LHCN-M2 (cell line): ENCODE measurements at regions not wholly inside any gene's neighbourhood (a gene's known extent, or its start where the extent isn't known, plus 50 kb on each side); places are given as distances from the start of the nearest gene placed in this dataset.

Experiments used
- DNase-seq: peaks from one replicate; pipeline ENCODE4 v3.0.0-alpha.2; 2012; ENCODE audit warnings: low read depth

DNA sequence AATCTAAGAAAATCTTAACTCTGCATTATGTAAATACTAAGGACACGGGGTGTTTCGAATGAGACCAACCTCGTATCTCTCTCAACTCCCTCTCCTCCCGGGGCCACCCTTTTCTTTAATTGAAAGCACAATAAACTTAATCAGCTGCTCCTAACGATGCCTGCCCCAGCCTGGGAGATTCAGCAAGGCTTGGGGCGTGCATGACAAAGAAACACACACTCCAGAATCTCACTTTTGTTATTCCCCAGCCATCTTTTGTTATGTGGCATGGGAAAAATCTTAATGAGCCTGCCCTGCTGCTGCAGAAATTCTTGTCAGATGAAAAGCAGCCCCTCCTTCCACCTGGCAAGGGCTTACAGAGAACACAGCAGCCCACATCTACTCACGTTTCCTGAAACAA is 117.4 kb downstream of the TTLL2 start:
- no peak for DNase-seq

DNA sequence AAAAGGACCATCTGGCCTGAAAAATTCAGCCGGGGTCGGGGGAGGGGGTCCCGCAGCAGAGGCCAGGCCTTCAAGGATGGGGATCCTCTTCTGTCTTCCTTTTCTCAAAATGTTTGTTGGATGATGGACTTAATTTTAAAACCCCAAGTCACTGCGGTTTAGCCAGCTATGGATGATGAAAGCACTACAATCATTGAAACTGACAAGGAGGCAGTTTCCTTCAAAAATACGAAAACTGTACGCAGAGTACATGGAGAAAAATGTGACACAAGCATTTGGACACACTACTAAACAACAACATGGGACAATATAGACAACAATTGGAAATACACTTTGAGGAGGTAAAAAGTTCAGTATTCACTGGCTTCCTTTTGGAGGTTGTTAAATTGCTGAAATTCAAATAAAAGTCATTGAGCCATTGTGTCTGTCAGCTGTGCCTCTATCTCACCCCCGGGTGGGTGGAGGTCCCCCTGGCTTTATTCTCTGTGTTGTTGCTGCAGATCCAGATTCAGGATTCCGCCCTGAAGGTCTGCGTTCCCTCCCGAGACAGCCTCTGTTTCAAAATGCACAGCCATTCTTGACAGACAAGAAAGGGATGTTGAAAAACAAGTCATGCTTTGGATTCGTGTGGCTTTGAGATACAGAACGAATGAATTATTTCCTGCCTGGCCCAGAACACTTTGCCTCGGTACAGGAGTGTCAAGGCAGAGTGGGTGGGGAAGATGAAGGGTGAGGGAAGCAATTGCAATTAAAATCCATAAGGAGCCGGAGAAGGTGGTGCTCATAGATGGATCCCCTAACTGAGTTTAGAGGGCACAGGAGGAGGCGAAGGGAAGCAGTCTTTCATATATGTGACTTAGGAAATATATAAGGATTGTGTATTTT is 118.2 kb downstream of the TTLL2 start:
- DNase-seq = no peak

DNA sequence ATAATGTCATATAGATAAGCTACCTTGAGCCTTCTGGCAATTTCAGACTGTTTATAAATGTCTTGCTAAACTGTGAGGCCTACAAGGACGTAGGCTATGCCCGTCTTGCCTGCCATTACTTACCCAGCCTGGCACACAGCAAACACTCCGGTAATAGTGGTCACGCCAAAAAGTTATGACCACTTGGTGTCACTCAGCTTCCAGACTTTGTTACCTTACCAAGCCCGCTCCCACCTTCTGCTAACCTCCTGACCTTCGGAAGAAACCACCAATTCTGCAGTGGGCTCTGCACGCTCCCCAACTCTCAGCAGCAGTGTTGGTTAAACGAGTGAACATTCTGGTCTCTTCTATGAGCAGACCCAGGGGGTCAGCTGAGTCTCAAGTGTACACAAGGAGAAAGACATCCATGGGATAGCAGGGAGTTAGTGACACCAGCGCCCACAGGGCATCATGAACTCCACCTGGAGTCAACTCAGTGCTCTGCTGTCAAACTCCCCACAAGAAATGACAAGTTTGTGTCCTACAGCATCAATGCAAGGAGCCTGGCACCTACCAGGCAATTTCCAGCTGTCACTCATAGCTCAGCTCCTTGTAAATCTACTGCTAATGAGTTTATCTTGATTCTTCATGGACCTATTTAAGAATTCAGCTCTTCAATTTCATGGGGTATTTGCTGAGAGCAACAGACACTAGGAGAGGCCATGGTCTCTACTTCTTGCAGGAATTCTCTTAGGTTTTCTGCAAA is 119.9 kb downstream of the TTLL2 start:
- DNase-seq = no peak

DNA sequence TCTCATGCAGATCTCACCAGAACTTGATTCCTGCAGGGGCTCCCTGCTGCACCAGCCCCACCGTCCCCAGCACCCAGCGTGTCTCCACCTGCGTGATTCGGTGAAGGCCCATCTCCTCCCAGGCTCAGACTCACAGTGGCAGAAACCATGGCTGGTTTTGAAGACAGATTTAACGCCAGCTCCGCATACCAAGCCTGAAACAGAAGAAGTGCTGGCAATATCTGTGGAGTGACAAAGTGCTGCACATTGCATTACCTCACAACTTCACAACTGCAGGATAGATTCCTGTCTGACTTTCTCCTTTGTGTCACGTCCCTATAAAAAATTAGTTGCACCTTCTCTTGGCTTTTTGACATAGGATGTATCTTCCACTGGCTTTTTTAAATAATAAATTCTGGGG is 120.7 kb downstream of the TTLL2 start:
- no peak for DNase-seq

DNA sequence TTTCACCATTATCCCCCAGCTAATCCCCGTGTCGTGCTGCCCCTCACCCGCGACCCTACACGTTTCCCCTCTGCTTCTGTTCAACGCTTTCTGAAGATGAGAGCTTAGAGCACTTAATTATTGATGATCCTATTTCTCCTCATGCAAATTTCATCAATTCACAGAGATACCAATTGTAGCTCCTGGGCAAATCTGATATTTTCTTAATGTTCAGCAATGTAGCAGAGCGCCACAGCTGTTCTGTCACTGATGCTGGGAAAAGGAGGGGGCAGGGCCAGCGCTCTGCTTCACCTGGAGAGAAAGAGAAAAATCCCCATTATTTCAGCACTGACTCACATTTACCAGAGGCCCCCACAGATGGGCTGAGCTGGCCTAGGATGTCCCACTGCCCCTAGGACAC is 121.2 kb downstream of the TTLL2 start:
- no peak for DNase-seq

DNA sequence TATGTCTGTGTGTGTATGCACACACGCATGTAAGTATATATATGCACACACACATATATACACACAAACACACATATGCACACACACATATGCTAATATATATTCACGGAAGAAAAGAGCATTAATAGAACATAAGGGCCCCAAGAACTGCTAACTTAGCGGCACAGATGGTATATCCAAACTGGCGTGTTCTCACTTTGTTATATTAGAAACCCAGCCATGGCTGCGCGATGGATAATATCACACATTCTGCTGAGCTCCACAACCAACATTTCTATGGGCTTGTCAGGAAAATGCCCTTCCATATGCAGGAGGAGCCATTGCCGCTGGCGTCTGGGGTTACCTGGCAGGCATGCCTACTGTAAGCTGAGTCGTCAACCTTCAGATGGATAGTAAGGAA is 122.1 kb downstream of the TTLL2 start:
- DNase-seq = no peak

DNA sequence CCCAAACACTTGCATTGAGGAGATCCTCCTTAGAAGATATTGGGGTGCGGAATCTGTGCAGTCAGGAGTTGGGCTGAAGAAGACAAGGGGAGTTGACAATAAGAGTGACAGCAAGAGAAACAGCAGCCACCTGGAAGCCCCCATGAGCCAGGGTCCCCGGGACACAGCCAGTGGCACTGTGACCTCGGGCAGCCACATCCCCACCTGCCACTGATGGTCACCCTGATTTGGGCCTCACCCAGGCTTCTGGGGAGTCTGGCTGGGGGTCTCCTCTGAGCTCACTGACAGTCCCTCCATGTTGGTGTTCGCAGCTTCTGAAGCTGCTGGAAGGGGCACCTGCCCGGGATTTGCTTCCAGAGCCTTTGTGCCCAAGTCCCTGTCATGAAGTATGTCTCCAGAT is 123.5 kb downstream of the TTLL2 start:
- no peak for DNase-seq

DNA sequence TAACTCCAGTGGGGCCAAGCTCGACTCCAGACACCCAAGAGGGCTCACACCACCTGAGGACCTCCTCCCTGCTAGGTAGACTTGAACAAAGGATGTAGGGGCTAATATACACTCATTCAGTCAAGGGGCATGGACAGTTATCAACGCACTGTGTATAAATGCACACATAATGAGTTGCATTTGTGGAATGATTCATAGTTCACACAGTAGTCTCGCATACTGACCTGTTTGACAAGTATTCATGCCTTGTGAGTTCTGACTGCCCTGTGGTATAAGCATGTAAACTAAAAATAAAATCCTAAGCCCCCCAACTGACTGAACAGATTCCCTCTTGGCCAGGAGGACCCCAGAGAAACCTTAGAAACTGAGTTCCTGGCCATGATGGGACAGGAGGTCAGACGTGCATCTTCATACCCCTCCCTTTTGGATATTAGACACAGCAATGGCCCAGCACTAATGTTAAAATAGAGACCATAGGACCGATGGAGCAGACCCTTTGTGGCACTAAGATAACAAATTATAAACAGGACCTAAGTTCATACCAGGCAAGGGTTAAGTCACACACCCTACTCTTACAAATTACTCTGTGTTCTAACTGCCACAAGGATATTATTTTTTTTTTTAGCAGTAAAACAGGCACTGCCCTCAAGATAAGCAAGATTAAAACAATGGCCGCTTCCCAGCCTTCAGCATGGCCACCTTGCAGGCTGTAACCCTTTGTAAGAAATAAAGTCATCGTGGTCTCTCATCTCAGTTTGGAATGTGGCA is 124.4 kb downstream of the TTLL2 start:
- no peak for DNase-seq

DNA sequence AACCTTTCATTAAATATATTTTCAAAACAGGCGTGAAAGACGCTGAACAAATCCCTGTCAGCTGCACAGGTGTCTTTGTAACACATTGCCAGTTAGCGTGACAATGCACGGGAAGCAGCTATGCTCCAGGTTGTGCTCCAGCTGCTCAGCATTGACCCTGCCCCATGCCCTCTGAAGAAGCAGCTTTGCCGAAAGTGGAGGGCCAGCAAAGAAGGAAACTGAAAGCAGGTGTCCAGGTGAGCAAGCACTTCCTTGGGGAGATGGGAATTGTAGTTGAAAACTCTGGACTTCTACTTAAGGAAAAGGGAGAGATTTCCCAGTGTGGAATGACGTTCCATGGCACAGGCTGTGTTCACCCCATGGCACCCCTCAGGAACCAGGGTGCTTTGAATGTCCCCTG is 125.7 kb downstream of the TTLL2 start:
- DNase-seq = no peak

DNA sequence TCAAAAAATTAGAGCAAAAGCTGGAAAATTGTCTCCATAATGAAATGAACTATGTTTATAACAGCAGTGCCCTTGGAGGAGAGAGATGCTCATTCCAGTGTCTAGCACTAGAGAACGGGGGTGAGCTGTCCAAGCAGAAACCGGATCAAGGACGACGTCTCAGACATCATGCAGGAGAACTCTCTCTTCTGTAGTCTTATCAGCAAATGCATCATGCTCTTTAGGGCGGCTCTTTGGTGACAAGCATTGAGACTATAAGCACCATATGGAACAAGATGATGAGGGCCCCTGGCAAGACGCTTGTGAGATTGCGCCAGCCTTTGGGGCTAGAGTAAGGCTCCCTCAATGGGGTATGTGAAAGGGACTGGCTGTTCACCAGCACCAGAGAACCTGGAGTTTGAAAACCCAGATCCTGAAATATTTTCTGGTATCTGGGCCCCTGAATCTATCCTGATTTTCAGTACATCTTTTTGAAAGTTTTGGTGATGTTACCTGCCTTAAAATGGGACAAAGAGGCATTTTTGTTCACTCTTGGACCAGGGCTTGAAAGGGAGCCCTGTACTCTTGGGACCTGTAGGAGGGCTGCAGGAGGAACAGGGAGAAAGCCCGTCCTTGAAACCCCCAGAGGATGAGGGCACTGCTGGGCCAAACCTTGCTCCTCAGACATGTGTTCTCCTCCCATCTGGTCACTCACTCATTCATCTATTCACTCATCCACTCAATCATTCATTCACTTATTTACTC is 127.6 kb downstream of the TTLL2 start:
- DNase-seq = no peak

DNA sequence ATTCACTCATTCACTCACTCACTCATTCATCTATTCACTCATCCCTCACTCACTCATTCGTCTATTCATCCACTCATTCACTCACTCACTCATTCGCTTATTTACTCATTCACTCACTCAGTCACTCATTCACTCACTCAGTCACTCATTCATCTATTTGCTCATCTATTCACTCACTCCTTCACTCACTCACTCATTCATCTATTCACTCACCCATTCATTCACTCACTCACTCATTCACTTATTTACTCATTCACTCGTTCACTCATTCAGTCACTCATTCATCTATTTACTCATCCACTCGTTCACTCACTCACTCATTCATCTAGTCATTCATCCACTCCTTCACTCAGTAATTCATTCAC is 128.2 kb downstream of the TTLL2 start:
- DNase-seq = peak; percentile 2

DNA sequence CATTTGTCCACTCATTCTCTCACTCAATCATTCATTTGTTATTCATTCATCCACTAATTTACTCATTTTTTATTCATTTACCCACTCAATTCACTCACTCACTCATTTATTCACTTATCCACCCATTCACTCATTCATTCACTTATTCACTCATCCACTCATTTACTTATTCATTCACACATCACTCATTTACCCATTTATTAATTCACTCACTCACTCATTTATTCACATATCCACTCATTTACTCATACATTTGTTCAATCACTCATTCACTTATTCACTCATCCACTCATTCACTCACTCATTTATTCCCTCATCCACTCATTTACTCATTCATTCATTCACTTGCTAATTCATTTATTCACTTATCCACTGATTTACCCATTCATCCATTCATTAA is 129.1 kb downstream of the TTLL2 start:
- DNase-seq = no peak

DNA sequence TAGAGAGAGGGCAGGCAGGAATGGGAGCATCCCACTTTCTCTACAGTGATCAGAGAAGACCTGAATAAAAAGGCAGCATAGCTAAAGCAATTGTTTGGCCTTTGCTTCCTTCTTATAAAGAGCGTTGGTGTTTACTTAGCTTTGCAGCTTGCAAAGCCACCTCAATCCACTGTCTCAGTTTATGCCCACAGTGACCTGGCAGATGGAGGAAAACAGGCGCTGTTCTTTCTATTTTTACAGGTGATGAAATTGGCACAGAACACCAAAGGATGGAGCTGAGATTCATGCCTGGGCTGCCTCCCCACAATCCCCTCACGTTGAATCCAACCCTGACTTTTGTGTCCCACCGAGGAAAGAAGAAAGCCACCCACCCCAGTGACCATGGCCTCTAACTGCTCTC is 130.5 kb downstream of the TTLL2 start:
- DNase-seq = no peak

DNA sequence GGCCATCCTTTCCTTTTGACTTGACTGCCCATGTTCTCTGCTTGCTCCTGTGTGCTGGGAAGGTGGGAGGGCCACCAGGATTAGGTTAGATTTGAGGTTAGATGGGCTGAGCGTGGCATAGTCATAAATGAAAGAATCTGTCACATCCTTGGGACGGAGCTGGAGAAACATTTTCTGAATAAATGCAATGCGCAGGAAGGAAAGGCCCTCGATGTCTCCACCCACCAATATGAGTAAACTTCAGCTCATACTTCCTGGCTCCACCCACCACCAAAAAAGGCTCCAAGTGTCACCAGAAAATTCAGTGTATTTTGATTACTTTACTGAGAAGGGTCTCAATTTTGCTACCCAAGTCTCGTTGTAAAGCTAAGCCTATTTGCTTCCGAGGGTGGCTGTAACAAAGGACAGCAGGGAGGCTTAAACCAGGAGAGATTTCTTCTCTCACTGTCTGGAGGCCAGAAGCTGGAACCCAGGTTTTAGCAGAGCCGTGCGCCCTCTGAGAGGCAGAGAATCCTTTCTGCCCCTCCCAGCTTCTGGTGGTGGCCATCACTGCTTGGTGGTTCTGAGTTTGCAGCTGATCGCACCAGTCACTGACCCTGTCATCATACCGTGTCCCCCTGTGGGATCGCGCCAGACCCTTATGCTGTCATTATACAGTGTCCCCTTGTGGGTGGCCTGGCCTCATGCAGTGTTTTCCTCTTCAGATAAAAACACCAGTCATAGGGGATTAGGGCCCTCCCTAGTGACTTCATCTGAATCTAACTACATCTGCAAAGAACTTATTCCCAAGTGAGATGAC is 137.8 kb downstream of the TTLL2 start:
- no peak for DNase-seq

DNA sequence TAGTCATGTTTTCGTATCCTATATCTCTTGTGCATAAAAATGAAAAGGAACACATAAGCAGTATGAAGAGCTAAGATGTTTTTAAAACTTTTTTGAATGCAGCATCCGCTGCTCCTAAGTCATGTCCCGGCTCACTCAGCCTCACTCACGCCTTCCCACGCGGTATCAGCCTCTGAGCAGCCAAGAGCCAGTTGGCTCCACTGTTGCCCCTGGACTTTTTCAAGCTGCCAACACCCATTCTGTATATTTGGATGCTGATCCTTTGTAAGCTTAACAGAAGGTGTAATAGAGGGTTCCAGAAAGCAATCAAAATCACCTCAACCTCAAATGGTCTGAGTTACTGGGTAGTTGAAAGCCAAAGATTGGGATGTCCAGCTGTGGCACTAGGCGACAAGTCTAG is 139.3 kb downstream of the TTLL2 start:
- no peak for DNase-seq

DNA sequence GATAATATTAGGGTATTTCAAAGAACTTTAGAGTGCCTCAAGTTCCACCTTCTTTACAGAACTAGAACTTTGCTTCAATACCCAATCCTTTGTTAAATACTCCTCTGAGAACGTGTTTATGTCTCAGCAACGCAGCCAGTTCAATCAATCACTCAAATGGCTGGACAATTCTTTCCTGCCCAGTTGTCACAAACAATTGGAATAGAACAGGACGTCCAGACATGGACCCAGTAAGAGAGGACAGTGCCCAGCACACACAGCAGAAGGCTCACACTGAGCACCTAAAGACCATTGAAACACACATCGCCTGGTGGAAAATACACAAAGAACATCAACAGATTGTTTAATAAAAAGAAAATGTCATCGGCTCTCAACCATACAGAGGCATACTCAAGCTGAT is 140.6 kb downstream of the TTLL2 start:
- DNase-seq = no peak

DNA sequence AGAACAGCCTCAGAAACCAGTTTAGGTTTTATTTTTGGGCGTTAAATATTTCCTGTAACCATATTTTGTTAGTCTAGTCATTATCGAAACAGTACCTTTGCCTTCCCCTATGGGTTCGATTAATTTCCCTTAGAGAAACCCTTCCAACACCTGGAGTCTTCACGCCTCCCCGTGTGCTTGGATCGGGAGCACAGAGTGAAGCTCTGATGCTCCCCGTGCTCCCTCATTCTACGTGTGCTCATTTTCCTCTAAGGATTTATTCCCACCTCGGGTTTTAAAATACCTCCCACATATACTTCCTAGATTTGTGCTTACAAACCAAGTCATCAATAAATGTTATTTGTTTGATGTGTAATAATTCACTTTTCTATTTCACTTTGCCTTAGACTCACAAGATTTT is 142.4 kb downstream of the TTLL2 start:
- DNase-seq = no peak

DNA sequence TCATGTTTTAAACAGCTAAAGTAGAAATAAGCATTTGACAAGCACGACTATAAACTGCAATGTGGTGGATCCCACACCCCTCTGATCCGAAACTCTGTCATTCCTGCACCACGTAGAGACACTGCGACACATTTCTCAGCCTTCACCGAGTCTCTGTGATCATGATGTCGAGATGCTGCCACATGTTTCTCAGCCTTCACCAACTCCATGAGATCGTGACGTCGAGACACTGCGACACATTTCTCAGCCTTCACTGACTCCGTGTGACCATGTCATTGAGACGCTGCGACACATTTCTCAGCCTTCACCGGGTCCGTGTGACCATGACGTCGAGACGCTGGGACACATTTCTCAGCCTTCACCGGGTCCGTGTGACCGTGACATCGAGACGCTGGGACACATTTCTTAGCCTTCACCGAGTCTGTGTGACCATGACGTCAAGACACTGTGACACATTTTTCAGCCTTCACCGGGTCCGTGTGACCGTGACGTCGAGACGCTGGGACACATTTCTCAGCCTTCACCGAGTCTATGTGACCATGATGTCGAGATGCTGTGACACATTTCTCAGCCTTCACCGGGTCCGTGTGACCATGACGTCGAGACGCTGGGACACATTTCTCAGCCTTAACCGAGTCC is 143.0 kb downstream of the TTLL2 start:
- DNase-seq = no peak

DNA sequence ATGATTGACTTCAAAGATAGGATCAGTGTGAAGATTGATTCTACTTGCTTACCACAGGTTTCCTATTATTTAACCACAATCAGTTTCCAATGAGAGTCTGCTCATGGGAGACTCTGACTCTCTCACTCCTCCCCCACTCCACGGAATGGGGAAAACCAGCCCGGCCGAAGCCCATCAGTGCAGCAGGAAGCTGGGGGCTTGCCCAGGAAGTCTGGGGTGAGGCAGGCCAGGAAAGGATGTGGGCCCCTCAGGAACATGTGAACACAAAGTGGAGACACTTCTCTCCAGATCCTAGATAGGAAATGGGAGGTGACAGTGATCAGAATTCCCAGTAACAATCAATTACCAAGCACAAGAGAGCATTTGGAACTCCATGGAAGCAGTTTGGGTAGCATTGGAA is 144.2 kb downstream of the TTLL2 start:
- no peak for DNase-seq

DNA sequence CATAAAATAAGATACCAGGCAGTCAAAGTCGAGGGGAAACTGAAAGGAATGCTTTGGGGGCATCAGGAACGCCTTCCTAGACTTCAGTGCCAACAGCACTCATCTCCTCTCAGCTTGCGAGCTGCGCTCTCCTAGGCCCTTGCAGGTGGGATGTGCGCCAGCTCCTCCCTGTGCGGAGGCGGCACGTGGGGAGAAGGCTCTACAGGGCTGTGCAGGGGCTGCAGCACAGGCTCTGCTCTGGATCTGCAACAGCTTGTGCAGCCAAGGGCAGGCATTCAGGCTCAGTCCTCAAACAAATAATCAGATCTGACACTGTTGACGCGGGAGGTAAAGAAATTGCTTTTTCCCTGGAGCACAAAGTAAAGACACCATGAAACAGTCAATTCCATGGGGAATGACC is 144.8 kb downstream of the TTLL2 start:
- no peak for DNase-seq
